Gastrocnemius medialis (tissue), 4 donors: ENCODE measurements at regions not wholly inside any gene's neighbourhood (a gene's known extent, or its start where the extent isn't known, plus 50 kb on each side); places are given as distances from the start of the nearest gene placed in this dataset.

Experiments used
- ATAC-seq, 2 donors: fragments of 150-250 bp; one replicate each; pipeline ENCODE4 v1.9.1; 2016
- DNase-seq, 2 donors: peaks; one replicate each; pipeline ENCODE4 v3.0.0-alpha.2; 2019
- H3K27ac ChIP-seq, 4 donors: fragments of 200-600 bp; sonication (generic); 1 replicate in 1 of 4; 2 replicates in 3 of 4; pipeline ENCODE4 v1.5.1; 2016 to 2018; ENCODE audit warnings: mild to moderate bottlenecking in 2 of 4, moderate library complexity in 1 of 4
- H3K27me3 ChIP-seq, 3 donors: fragments of 200-600 bp; sonication (generic) in 2 of 3; 1 replicate in 1 of 3; 2 replicates in 2 of 3; pipeline versions ENCODE4 v1.5.1 to v1.6.0; 2016 to 2019; ENCODE audit warnings: mild to moderate bottlenecking in 1 of 3, moderate library complexity in 1 of 3
- H3K36me3 ChIP-seq, 2 donors: fragments of 200-600 bp; sonication (generic) in 1 of 2; one replicate each; pipeline ENCODE4 v1.5.1; 2017 to 2018
- H3K4me1 ChIP-seq, 2 donors: fragments of 200-600 bp; sonication (generic) in 1 of 2; one replicate each; pipeline ENCODE4 v1.5.1; 2016 to 2017; ENCODE audit warnings: mild to moderate bottlenecking in 2 of 2
- H3K4me3 ChIP-seq, 4 donors: fragments of 200-600 bp; sonication (generic) in 3 of 4; 1 replicate in 1 of 4; 2 replicates in 3 of 4; pipeline ENCODE4 v1.5.1; 2016 to 2019; ENCODE audit warnings: mild to moderate bottlenecking in 2 of 4
- H3K9me3 ChIP-seq, 3 donors: fragments of 200-600 bp; sonication (generic) in 2 of 3; 1 replicate in 1 of 3; 2 replicates in 2 of 3; pipeline ENCODE4 v1.5.1; 2016 to 2019
- CTCF ChIP-seq, 5 experiments: fragments of 450-650 bp in 3 of 5; fragments of 200-600 bp in 2 of 5; sonication (generic) in 2 of 5; IDR thresholded peaks in 4 of 5; conservative IDR thresholded peaks in 1 of 5; 1 replicate in 4 of 5; 2 replicates in 1 of 5; pipeline ENCODE4 v1.5.1; 2016 to 2019; ENCODE audit warnings: antibody characterized with exemption in 5 of 5, mild to moderate bottlenecking in 3 of 5, moderate library complexity in 3 of 5
- POLR2A ChIP-seq, 2 donors: fragments of 450-650 bp; IDR thresholded peaks; one replicate each; pipeline ENCODE4 v1.6.1; 2017; ENCODE audit warnings: antibody characterized with exemption in 2 of 2, mild to moderate bottlenecking in 2 of 2, moderate library complexity in 2 of 2
- in situ Hi-C, 4 donors: fragments of 200-750 bp; cut with MboI; loops; one replicate each; pipeline versions ENCODE4 v1.15.0 to v1.8.0; 2017; ENCODE audit warnings: low sequenced_read_pairs in 4 of 4
- intact Hi-C: fragments of 100-400 bp; cut with DNase I; formaldehyde crosslinking; loops from one replicate; pipeline ENCODE4 v1.15.1; 2023; ENCODE audit warnings: low total_unique reads

GRCh38 chr2:59296279-59296678 lies 1055.2 kb upstream of the FANCL start:
- H3K27ac ChIP-seq: no peak overlapping the region
- DNase-seq (no peak), ATAC-seq (no peak)
- H3K36me3 ChIP-seq: no peaks in the 10 kb centered on the region
- in situ Hi-C loops: loop anchor here in 2 of 4 donors (25.0 kb wide), 2 partner anchors 1266 to 1291 kb away; partner anchors contain the start of gene BCL11A (in 1 of the 2)
- intact Hi-C loops: no loop called here
- TF ChIP-seq POLR2A (IDR thresholded peaks at IDR 0.05): no peak
- TF ChIP-seq CTCF (IDR thresholded peaks at IDR 0.05 in 4 of 5, conservative IDR thresholded peaks at IDR 0.05 in 1 of 5): no peak
- H3K4me3 ChIP-seq: no peak overlapping the region
- no peaks in the 10 kb centered on the region for H3K9me3 ChIP-seq
- peaks cover 0 to 4% (median 0%) of the 10 kb centered on the region in 3 donors for H3K27me3 ChIP-seq
- no peaks in the 10 kb centered on the region for H3K4me1 ChIP-seq

- intact Hi-C loops: no loop called here
- no peaks in the 10 kb centered on the region for H3K9me3 ChIP-seq
- H3K4me3 ChIP-seq: no peak overlapping the region
- no peak overlapping the region for H3K27ac ChIP-seq
- H3K4me1 ChIP-seq: no peaks in the 10 kb centered on the region
- in situ Hi-C loops: loop anchor here in 2 of 4 donors (25.0 kb wide), 2 partner anchors 1267 to 1292 kb away; partner anchors contain the start of gene BCL11A (in 1 of the 2)
- no peak for TF ChIP-seq POLR2A (IDR thresholded peaks at IDR 0.05)
- no peak for TF ChIP-seq CTCF (IDR thresholded peaks at IDR 0.05 in 4 of 5, conservative IDR thresholded peaks at IDR 0.05 in 1 of 5)
- peaks cover 0 to 4% (median 0%) of the 10 kb centered on the region in 3 donors for H3K27me3 ChIP-seq
- DNase-seq: no peak
- no peaks in the 10 kb centered on the region for H3K36me3 ChIP-seq
- ATAC-seq: no peak
Observed at GRCh38 chr2:59295524-59296162, 1054.5 kb upstream of the FANCL start.

- TF ChIP-seq CTCF (IDR thresholded peaks at IDR 0.05 in 4 of 5, conservative IDR thresholded peaks at IDR 0.05 in 1 of 5): no peak
- TF ChIP-seq POLR2A (IDR thresholded peaks at IDR 0.05): no peak
- H3K4me1 ChIP-seq: no peaks in the 10 kb centered on the region
- no peaks in the 10 kb centered on the region for H3K36me3 ChIP-seq
- intact Hi-C loops: no loop called here
- no peaks in the 10 kb centered on the region for H3K9me3 ChIP-seq
- no peak overlapping the region for H3K4me3 ChIP-seq
- DNase-seq: no peak
- in situ Hi-C loops: loop anchor here in 2 of 4 donors (25.0 kb wide), 2 partner anchors 1274 to 1299 kb away; partner anchors contain the start of gene BCL11A (in 1 of the 2)
- ATAC-seq: no peak
- H3K27me3 ChIP-seq: peaks cover 0 to 4% (median 0%) of the 10 kb centered on the region in 3 donors
- H3K27ac ChIP-seq: no peak overlapping the region
Observed at GRCh38 chr2:59288771-59289170, 1047.6 kb upstream of the FANCL start.

GRCh38 chr2:59282374-59283057 lies 1041.4 kb upstream of the FANCL start:
- no peak for DNase-seq
- ATAC-seq: no peak
- TF ChIP-seq CTCF (IDR thresholded peaks at IDR 0.05 in 4 of 5, conservative IDR thresholded peaks at IDR 0.05 in 1 of 5) (no peak), POLR2A (IDR thresholded peaks at IDR 0.05) (no peak)
- Histone ChIP-seq H3K36me3 (no peaks in the 10 kb centered on the region), H3K9me3 (no peaks in the 10 kb centered on the region), H3K4me1 (no peaks in the 10 kb centered on the region), H3K4me3 (no peak overlapping the region), H3K27me3 (no peaks in the 10 kb centered on the region), H3K27ac (no peak overlapping the region)
- in situ Hi-C loops: loop anchor here in 2 of 4 donors (25.0 kb wide), 2 partner anchors 1280 to 1305 kb away; partner anchors contain the start of gene BCL11A (in 1 of the 2)
- intact Hi-C loops: no loop called here
